ENCODE measurements at regions not wholly inside any gene's neighbourhood (a gene's known extent, or its start where the extent isn't known, plus 50 kb on each side); places are given as distances from the start of the nearest gene placed in this dataset.

DNA sequence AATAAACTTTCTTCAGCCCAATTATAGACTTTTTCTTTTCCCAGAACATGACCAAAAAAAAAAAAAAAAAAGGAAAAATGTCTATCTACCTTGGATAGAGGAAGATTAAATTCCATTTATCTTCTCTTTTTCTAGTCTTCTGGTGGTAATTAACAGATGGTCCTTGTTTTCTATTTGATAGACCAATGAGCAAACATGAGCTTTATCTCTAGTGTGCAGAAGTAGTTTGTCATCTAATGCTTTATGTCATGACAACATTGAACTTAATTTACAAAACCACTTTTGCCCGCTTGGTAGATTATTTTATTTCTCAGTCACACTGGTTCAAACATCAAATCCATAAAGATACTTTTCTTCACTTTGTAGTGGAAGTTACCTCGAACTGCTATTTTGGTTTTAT, 69.5 kb upstream of the ELL2 start:
- TF ChIP-seq, protein P1, sequence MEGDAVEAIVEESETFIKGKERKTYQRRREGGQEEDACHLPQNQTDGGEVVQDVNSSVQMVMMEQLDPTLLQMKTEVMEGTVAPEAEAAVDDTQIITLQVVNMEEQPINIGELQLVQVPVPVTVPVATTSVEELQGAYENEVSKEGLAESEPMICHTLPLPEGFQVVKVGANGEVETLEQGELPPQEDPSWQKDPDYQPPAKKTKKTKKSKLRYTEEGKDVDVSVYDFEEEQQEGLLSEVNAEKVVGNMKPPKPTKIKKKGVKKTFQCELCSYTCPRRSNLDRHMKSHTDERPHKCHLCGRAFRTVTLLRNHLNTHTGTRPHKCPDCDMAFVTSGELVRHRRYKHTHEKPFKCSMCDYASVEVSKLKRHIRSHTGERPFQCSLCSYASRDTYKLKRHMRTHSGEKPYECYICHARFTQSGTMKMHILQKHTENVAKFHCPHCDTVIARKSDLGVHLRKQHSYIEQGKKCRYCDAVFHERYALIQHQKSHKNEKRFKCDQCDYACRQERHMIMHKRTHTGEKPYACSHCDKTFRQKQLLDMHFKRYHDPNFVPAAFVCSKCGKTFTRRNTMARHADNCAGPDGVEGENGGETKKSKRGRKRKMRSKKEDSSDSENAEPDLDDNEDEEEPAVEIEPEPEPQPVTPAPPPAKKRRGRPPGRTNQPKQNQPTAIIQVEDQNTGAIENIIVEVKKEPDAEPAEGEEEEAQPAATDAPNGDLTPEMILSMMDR (IDR thresholded peaks at IDR 0.05; ENCODE audit: control extremely low read depth, extremely low read depth, low read depth, missing control alignments), result no peak
- POLR2A ChIA-PET, result no interaction called here
- DNase-seq (ENCODE audit: extremely low spot score), result no peak
- CTCF ChIA-PET, result interaction anchor here (0.9 to 1.6 kb wide), 3 partner anchors 11 to 112 kb away, joined by 3 to 4 read pairs (median 3); no protein-coding TSS in a partner anchor

DNA sequence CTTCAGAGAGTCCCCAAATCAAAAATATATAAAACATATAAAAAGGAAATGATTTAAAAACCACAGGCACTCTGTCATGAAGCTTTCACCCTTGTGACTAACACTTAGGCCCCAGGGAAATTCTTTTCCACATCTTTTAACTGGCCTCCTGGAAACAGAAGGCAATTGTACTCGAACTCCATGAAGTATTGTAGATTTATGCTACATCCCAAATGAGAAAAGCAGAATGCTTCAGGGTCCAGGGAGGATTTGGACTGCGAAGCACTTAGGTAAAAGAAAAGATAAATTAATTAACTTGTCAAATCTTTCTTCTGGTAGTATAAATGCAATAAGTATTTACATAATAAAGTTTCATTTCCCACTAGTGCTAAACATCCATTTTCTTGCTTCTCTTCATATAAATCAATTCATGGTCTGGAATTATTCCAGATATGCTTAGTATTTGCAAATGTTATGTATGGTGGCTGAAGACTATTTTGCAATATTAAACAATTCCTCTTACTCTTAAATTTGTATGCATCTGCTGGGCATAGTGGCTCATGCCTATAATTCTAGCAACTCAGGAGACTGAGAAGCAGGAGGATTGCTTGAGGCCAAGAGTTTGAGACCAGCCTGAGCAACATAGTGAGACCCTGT, 64.9 kb upstream of the ELL2 start:
- ChIA-PET POLR2A (no interaction called here), CTCF (no interaction called here)
- no peak for DNase-seq (ENCODE audit: extremely low spot score)
- TF ChIP-seq, protein P1 (IDR thresholded peaks at IDR 0.05; ENCODE audit: control extremely low read depth, extremely low read depth, low read depth, missing control alignments), result no peak

DNA sequence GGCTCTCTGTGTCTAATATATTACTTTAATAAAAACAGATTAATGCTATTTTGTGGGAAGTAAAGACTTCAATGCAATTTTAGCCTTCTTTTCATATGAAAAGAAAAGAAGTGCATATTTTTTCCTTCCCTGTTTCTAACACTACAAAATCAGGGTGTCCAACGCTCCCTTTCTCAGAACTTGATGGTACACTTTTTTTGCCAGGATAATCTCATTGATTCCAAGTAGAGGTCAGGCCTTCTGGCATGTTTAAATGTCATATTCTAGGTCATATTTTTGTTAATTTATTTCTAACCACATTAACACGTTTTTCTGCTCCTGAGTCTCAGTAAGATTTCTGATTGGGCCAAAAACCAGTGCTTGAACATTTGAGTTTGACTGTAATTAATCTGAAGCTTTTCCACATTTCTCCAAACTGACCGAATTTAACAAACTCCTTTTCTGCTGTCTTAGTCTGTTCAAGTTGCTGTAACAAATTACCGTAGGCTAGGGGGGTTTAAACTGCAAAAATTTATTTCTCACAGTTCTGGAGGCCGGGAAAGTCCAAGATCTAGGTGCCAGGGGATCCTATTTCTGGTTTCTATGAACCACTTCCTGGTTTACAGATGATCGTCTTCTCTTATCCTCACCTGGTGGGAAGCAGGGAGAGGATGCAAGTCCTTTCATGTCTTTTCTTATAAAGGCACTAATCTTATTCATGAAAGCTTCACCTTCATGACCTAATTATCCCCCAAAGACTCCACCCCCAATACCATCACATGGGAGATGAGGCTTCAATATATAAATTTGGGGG, 63.2 kb upstream of the ELL2 start:
- CTCF ChIA-PET, result interaction anchor here (1.2 to 1.6 kb wide), 2 partner anchors 21 to 23 kb away, joined by 3 to 4 read pairs; no protein-coding TSS in a partner anchor
- POLR2A ChIA-PET, result no interaction called here
- DNase-seq (ENCODE audit: extremely low spot score), result no peak
- TF ChIP-seq, protein P1 (IDR thresholded peaks at IDR 0.05; ENCODE audit: control extremely low read depth, extremely low read depth, low read depth, missing control alignments), result no peak

DNA sequence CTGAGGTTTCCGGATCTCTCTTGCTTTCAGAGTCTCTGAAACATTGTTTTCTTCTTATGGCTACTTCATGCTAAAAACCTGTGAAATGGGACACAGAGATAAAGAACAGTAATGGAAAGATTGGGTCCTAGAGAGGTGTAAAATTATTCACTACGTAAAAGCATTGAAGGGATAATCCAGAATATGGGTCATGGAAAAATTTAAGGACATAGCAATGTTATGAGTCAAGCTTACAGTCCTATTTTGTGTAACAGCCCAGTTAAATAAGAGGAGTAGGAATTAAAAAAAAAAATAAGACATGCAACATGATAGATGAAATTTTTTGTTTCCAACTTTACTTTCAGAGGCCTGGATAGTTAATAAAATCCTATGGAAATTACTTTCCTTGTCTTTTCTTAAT, 61.9 kb upstream of the ELL2 start:
- DNase-seq (ENCODE audit: extremely low spot score), result no peak
- TF ChIP-seq, protein P1 (IDR thresholded peaks at IDR 0.05; ENCODE audit: control extremely low read depth, extremely low read depth, low read depth, missing control alignments), result no peak
- ChIA-PET POLR2A (no interaction called here), CTCF (no interaction called here)

DNA sequence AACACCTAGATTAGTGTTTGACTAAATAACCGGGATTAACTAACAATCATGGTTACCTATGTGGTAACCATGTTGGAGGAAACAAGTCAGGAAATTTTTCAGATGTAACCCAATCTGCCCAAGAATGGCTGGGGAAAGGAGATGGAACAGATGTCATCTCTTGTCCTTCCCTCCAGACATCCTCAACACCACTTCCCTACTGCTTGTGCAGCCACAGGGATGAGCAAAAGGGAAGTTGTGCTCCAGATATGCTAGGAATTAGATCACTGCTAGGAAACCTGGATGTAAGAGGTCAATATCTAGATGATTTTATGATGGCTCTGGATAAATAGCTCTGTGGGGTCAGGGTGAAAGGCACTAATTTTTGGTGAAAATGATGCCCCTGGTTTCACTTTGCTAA, 61.3 kb upstream of the ELL2 start:
- ChIA-PET CTCF (no interaction called here), POLR2A (no interaction called here)
- TF ChIP-seq, protein P1 (IDR thresholded peaks at IDR 0.05; ENCODE audit: control extremely low read depth, extremely low read depth, low read depth, missing control alignments), result no peak

DNA sequence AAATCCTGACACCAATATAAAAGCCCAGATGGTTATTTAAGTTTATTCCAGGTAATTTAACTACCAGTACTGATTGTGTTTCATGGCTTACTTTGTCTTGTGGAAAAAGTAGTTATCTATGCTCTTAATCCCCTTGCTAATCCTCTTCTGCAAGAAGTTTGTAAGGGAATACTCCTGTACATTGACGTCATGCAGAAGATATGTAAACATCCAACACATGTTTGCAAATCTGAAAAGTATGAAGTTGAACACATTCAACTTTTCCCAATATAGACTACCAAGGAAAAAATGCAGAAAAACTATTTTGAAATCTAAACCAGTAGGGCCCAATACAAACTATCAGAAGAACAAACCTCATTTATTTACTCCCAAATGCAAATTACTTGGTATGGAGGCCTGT, 56.3 kb upstream of the ELL2 start:
- CTCF ChIA-PET, result no interaction called here
- POLR2A ChIA-PET, result no interaction called here
- no peak for DNase-seq (ENCODE audit: extremely low spot score)
- TF ChIP-seq, protein P1 (IDR thresholded peaks at IDR 0.05; ENCODE audit: control extremely low read depth, extremely low read depth, low read depth, missing control alignments), result no peak

More for the DNA sequence above, 61.3 kb upstream of the ELL2 start:
- no peak for DNase-seq (ENCODE audit: extremely low spot score)
